ENCODE measurements at regions not wholly inside any gene's neighbourhood (a gene's known extent, or its start where the extent isn't known, plus 50 kb on each side); places are given as distances from the start of the nearest gene placed in this dataset.

DNA sequence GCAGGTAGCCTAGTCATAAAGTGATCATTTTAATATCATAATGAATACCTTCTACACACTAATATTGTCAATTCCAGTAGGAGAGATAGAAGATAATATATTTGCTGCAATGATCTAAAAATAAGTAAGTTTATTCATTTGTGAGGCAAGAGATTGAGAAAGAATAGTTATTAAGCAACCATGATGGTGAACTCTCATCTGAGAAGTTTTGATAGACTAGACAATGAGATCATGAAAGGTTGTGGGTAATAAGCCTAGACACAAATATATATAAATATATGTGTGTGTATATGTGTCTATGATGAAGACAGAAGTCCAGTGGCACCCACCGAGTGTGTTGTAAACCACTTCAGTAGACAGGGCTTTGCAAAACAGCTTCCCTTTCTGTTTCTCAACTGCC is 181.0 kb upstream of the CHST9 start:
- TF ChIP-seq, protein P1, sequence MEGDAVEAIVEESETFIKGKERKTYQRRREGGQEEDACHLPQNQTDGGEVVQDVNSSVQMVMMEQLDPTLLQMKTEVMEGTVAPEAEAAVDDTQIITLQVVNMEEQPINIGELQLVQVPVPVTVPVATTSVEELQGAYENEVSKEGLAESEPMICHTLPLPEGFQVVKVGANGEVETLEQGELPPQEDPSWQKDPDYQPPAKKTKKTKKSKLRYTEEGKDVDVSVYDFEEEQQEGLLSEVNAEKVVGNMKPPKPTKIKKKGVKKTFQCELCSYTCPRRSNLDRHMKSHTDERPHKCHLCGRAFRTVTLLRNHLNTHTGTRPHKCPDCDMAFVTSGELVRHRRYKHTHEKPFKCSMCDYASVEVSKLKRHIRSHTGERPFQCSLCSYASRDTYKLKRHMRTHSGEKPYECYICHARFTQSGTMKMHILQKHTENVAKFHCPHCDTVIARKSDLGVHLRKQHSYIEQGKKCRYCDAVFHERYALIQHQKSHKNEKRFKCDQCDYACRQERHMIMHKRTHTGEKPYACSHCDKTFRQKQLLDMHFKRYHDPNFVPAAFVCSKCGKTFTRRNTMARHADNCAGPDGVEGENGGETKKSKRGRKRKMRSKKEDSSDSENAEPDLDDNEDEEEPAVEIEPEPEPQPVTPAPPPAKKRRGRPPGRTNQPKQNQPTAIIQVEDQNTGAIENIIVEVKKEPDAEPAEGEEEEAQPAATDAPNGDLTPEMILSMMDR (IDR thresholded peaks at IDR 0.05; ENCODE audit: insufficient read depth, low read depth, low read length) = no peak
- no peak for TF ChIP-seq EZH2 (IDR thresholded peaks at IDR 0.05; ENCODE audit: insufficient read depth, low read length)

Measured in astrocyte (in vitro differentiated cells and primary cell).